Caki2 (cell line): ENCODE measurements at regions not wholly inside any gene's neighbourhood (a gene's known extent, or its start where the extent isn't known, plus 50 kb on each side); places are given as distances from the start of the nearest gene placed in this dataset.

ENCODE experiments used
- DNase-seq: peaks from one replicate; pipeline ENCODE4 v3.0.0-alpha.2; 2015; ENCODE audit warnings: low read depth
- in situ Hi-C: cut with HindIII; loops from 2 replicates; pipeline ENCODE4 v1.10.0; 2016; ENCODE audit warnings: low sequenced_read_pairs, low pct_unique_long_range_greater_than_20kb, mixed read lengths

GRCh38 chr15:47586653-47587224, 130.6 kb upstream of the SEMA6D start:
- in situ Hi-C loops: no loop called here
- no peak for DNase-seq

GRCh38 chr15:47587940-47588802, 129.1 kb upstream of the SEMA6D start:
- in situ Hi-C loops: no loop called here
- DNase-seq: no peak

GRCh38 chr15:47588958-47589357, 128.3 kb upstream of the SEMA6D start:
- DNase-seq: no peak
- in situ Hi-C loops: no loop called here

GRCh38 chr15:47598996-47599395, 118.3 kb upstream of the SEMA6D start:
- DNase-seq: no peak

GRCh38 chr15:47599806-47600205, 117.5 kb upstream of the SEMA6D start:
- in situ Hi-C loops: no loop called here
- DNase-seq: no peak

More at GRCh38 chr15:47598996-47599395, 118.3 kb upstream of the SEMA6D start:
- in situ Hi-C loops: no loop called here

GRCh38 chr15:47602121-47602520, 115.2 kb upstream of the SEMA6D start:
- DNase-seq: no peak
- in situ Hi-C loops: no loop called here

GRCh38 chr15:47603026-47603425, 114.3 kb upstream of the SEMA6D start:
- DNase-seq: no peak
- in situ Hi-C loops: no loop called here

GRCh38 chr15:47607695-47608094, 109.6 kb upstream of the SEMA6D start:
- in situ Hi-C loops: no loop called here
- no peak for DNase-seq

GRCh38 chr15:47609693-47610092, 107.6 kb upstream of the SEMA6D start:
- in situ Hi-C loops: no loop called here
- no peak for DNase-seq

- in situ Hi-C loops: no loop called here
These were observed 106.6 kb upstream of the SEMA6D start for GRCh38 chr15:47610736-47611135.

GRCh38 chr15:47614360-47615011, 102.8 kb upstream of the SEMA6D start:
- in situ Hi-C loops: no loop called here
- no peak for DNase-seq

More at GRCh38 chr15:47610736-47611135, 106.6 kb upstream of the SEMA6D start:
- no peak for DNase-seq

- in situ Hi-C loops: no loop called here
- DNase-seq: no peak
These were observed 100.4 kb upstream of the SEMA6D start for GRCh38 chr15:47616876-47617275.

- no peak for DNase-seq
- in situ Hi-C loops: no loop called here
These were observed 99.1 kb upstream of the SEMA6D start for GRCh38 chr15:47618241-47618640.

GRCh38 chr15:47620960-47621681, 96.2 kb upstream of the SEMA6D start:
- in situ Hi-C loops: no loop called here
- no peak for DNase-seq

- no peak for DNase-seq
- in situ Hi-C loops: no loop called here
These were observed 95.2 kb upstream of the SEMA6D start for GRCh38 chr15:47622055-47622454.

GRCh38 chr15:47624503-47624902, 92.8 kb upstream of the SEMA6D start:
- DNase-seq: no peak
- in situ Hi-C loops: no loop called here

- no peak for DNase-seq
- in situ Hi-C loops: no loop called here
These were observed 78.3 kb upstream of the SEMA6D start for GRCh38 chr15:47639042-47639441.

- DNase-seq: no peak
- in situ Hi-C loops: no loop called here
These were observed 77.2 kb upstream of the SEMA6D start for GRCh38 chr15:47640079-47640478.

GRCh38 chr15:47640901-47641300, 76.4 kb upstream of the SEMA6D start:
- in situ Hi-C loops: no loop called here
- no peak for DNase-seq
